CD4-positive, alpha-beta memory T cell (primary cell): ENCODE measurements at regions not wholly inside any gene's neighbourhood (a gene's known extent, or its start where the extent isn't known, plus 50 kb on each side); places are given as distances from the start of the nearest gene placed in this dataset.
"Not testable (repeated sequence)": the region's sequence is repeated elsewhere in the genome, so short reads cannot be mapped to it uniquely, and the experiment has no call there.

Experiments
- CTCF ChIA-PET: fragments of 350-600 bp; sonication (Branson Sonifier 250); formaldehyde crosslinking; loops from one replicate; lab custom pipeline; 2021; ENCODE audit warnings: inconsistent platforms; ENCODE audit not compliant: partially characterized antibody; lab: Charles Lee
- POLR2A ChIA-PET: fragments of 350-600 bp; sonication (Branson Sonifier 250); formaldehyde crosslinking; loops from one replicate; lab custom pipeline; 2021; ENCODE audit not compliant: partially characterized antibody; lab: Charles Lee
- DNase-seq, 5 donors: peaks; one replicate each; pipeline versions ENCODE4 v3.0.0 to v3.0.0-alpha.2; 2020 to 2022; ENCODE audit warnings: mixed read lengths in 1 of 5
- H3K27ac ChIP-seq: one replicate; pipeline ENCODE4 v1.7.0; 2013; ENCODE audit warnings: low read depth, low read length
- H3K27me3 ChIP-seq: 2 replicates; pipeline ENCODE4 v1.7.0; 2013; ENCODE audit warnings: mild to moderate bottlenecking, low read length, moderate library complexity; ENCODE audit not compliant: insufficient read depth
- H3K36me3 ChIP-seq: 2 replicates; pipeline ENCODE4 v1.7.0; 2013; ENCODE audit warnings: mild to moderate bottlenecking, low read length, moderate library complexity; ENCODE audit not compliant: insufficient read depth
- H3K4me1 ChIP-seq: 2 replicates; pipeline ENCODE4 v1.7.0; 2013; ENCODE audit warnings: mild to moderate bottlenecking, low read length, moderate library complexity; ENCODE audit not compliant: insufficient read depth
- H3K4me3 ChIP-seq, 2 donors: one replicate each; pipeline ENCODE4 v1.7.0; 2013; ENCODE audit warnings: low read length in 2 of 2, mild to moderate bottlenecking in 1 of 2
- H3K9me3 ChIP-seq, 2 donors: one replicate each; pipeline ENCODE4 v1.7.0; 2013; ENCODE audit warnings: low read length in 2 of 2, control low read depth in 1 of 2; ENCODE audit not compliant: control insufficient read depth in 1 of 2
- H3K27ac Mint-ChIP-seq, 7 donors: one replicate each; pipeline ENCODE4 v1.8.0; 2020 to 2021; ENCODE audit warnings: mixed read lengths in 7 of 7, mild to moderate bottlenecking in 6 of 7, inconsistent platforms in 3 of 7, moderate library complexity in 3 of 7
- H3K27me3 Mint-ChIP-seq, 2 donors: one replicate each; pipeline ENCODE4 v1.8.0; 2020 to 2021; ENCODE audit warnings: mixed read lengths in 2 of 2
- H3K36me3 Mint-ChIP-seq, 2 donors: one replicate each; pipeline ENCODE4 v1.8.0; 2020 to 2021; ENCODE audit warnings: mixed read lengths in 2 of 2, inconsistent platforms in 1 of 2, mild to moderate bottlenecking in 1 of 2
- H3K4me1 Mint-ChIP-seq, 4 donors: one replicate each; pipeline ENCODE4 v1.8.0; 2020 to 2021; ENCODE audit warnings: mixed read lengths in 4 of 4, mild to moderate bottlenecking in 1 of 4
- H3K4me3 Mint-ChIP-seq, 8 donors: one replicate each; pipeline ENCODE4 v1.8.0; 2020 to 2021; ENCODE audit warnings: mixed read lengths in 8 of 8, mild to moderate bottlenecking in 7 of 8, moderate library complexity in 6 of 8, inconsistent platforms in 3 of 8
- H3K9me3 Mint-ChIP-seq, 8 donors: one replicate each; pipeline ENCODE4 v1.8.0; 2020 to 2021; ENCODE audit warnings: mixed read lengths in 8 of 8, mild to moderate bottlenecking in 5 of 8, inconsistent platforms in 3 of 8, moderate library complexity in 1 of 8
- intact Hi-C: fragments of 100-400 bp; cut with micrococcal nuclease; formaldehyde crosslinking; loops from one replicate; pipeline ENCODE4 v1.15.1; 2023

DNA sequence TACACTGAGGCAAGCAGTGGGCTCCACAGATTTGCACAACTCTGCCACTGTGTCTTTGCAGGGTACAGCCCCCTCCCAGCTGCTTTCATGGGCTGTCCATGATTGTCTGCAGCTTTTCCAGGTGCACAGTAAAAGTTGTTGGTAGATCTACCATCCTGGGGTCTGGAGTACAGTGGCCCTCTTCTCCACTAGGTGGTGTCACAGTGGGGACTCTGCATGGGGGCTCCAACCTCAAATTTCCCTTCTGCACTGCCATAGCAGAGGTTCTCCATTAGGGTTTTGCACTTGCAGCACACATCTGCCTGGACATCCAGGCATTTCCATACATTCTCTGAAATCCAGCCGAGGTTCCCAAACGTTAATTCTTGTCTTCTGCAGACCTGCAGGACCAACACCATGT lies 1002.3 kb downstream of the FAM133A start:
- no peaks in the 10 kb centered on the region for H3K4me1 Mint-ChIP-seq
- no peaks in the 10 kb centered on the region for H3K9me3 ChIP-seq
- H3K36me3 Mint-ChIP-seq = no peaks in the 10 kb centered on the region
- intact Hi-C loops = no loop called here
- no peak overlapping the region for H3K27ac Mint-ChIP-seq
- no peaks in the 10 kb centered on the region for H3K36me3 ChIP-seq
- no peak overlapping the region for H3K4me3 Mint-ChIP-seq
- H3K4me1 ChIP-seq = no peaks in the 10 kb centered on the region
- H3K9me3 Mint-ChIP-seq = peaks cover 0 to 7% (median 1%) of the 10 kb centered on the region in 8 donors
- ChIA-PET CTCF (no interaction called here), POLR2A (no interaction called here)
- H3K4me3 ChIP-seq = no peak overlapping the region
- no peaks in the 10 kb centered on the region for H3K27me3 ChIP-seq
- H3K27me3 Mint-ChIP-seq = no peaks in the 10 kb centered on the region
- DNase-seq = no peak
- H3K27ac ChIP-seq = no peak overlapping the region

DNA sequence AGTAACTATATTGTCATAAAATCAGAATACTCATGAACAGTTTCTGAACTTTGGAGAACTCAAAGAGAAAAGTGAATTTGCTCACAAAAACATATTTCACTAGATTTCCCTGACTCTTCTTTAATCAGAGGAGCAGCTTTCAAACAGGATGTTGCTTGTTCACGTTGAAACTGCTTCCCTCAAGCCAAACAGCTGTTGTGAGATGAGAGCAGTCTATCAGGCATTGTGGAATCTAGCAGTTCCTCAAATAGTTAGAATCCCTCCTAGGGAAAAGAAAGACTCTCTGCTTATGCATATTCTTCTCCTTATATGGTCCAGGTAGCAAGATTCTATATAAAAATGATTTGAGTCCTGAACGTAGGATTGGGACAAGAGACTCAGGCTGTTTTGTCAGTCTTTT lies 1012.1 kb downstream of the FAM133A start:
- no peak overlapping the region for H3K4me3 ChIP-seq
- H3K27me3 ChIP-seq = no peaks in the 10 kb centered on the region
- H3K27ac ChIP-seq = no peak overlapping the region
- Mint-ChIP-seq H3K36me3 (no peaks in the 10 kb centered on the region), H3K9me3 (peaks cover 0 to 3% (median 0%) of the 10 kb centered on the region in 8 donors), H3K4me3 (no peak overlapping the region), H3K4me1 (no peaks in the 10 kb centered on the region), H3K27ac (no peak overlapping the region), H3K27me3 (no peaks in the 10 kb centered on the region)
- ChIA-PET POLR2A (no interaction called here), CTCF (no interaction called here)
- H3K36me3 ChIP-seq = no peaks in the 10 kb centered on the region
- H3K9me3 ChIP-seq = no peaks in the 10 kb centered on the region
- no peaks in the 10 kb centered on the region for H3K4me1 ChIP-seq
- intact Hi-C loops = no loop called here
- no peak for DNase-seq

DNA sequence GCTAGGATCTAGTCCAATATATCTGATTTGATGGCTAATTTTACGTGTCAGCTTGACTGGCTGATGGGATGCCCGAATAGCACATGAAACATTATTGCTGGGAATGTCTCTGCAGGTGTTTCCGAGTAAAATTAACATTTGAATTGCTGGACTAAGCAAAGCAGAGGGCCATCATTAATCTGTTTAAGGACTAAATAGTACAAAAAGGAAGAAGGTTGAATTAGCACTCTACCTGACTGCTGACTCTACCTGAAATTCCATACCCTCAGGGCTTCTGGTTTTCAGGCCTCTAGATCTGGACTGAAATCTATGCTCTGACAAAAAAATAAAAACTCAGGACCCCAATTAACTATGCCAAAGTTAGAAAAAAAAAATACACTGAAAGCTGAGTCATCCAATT lies 1021.9 kb downstream of the FAM133A start:
- no peak overlapping the region for H3K4me3 Mint-ChIP-seq
- H3K4me1 Mint-ChIP-seq = no peaks in the 10 kb centered on the region
- peaks cover 0 to 5% (median 0%) of the 10 kb centered on the region in 8 donors for H3K9me3 Mint-ChIP-seq
- H3K36me3 Mint-ChIP-seq = no peaks in the 10 kb centered on the region
- Histone ChIP-seq H3K27ac (no peak overlapping the region), H3K4me1 (no peaks in the 10 kb centered on the region), H3K9me3 (no peaks in the 10 kb centered on the region), H3K36me3 (no peaks in the 10 kb centered on the region), H3K4me3 (no peak overlapping the region), H3K27me3 (no peaks in the 10 kb centered on the region)
- intact Hi-C loops = no loop called here
- CTCF ChIA-PET = no interaction called here
- POLR2A ChIA-PET = no interaction called here
- no peak overlapping the region for H3K27ac Mint-ChIP-seq
- no peak for DNase-seq
- no peaks in the 10 kb centered on the region for H3K27me3 Mint-ChIP-seq

DNA sequence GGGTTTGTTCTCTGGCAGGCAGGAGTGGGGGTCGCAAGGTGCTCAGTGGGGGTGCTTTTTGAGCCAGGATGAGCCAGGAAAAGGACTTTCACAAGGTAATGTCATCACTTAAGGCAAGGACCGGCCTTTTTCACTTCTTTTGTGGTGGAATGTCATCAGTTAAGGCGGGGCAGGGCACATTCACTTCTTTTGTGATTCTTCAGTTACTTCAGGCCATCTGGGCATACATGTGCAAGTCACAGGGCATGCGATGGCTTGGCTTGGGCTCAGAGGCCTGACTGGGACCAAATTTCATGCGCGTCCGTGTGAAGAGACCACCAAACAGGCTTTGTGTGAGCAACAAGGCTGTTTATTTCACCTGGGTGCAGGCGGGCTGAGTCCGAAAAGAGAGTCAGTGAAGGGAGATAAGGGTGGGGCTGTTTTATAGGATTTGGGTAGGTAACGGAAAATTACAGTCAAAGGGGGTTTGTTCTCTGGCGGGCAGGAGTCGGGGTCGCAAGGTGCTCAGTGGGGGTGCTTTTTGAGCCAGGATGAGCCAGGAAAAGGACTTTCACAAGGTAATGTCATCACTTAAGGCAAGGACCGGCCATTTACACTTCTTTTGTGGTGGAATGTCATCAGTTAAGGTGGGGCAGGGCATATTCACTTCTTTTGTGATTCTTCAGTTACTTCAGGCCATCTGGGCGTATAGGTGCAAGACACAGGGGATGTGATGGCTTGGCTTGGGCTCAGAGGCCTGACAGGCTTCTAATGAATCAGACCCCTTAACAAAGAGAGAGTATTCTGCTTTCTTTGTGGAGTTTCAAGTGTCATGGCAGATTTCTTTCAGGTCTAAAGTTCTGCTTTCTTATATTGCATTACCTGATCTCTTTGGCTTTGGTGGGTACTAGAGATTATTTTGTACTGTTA lies 1030.6 kb downstream of the FAM133A start:
- H3K27ac Mint-ChIP-seq, POLR2A ChIA-PET, H3K4me1 Mint-ChIP-seq, DNase-seq, CTCF ChIA-PET, H3K9me3 ChIP-seq, H3K27me3 ChIP-seq, H3K9me3 Mint-ChIP-seq, H3K27ac ChIP-seq, H3K36me3 Mint-ChIP-seq, intact Hi-C loops, H3K4me3 Mint-ChIP-seq, H3K36me3 ChIP-seq, H3K4me1 ChIP-seq, H3K4me3 ChIP-seq, H3K27me3 Mint-ChIP-seq: not testable (repeated sequence)

DNA sequence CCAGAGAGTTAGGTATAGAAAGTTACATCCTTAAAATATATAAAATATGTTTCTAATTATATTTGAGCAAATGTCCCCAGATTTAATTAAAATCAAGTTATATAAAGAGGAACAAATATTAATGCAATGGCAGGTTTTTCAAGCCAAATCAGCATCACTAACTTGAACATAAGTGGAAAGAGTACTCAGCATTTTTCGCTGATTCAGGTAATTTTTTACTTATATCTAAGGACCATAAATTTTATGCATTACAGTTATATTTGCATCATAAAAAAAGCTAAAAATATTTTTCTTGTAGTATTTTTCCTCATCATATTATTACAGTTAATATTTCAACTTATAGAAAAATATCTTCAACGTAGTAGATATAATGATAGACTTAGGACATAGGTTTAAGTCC lies 1047.4 kb downstream of the FAM133A start:
- intact Hi-C loops = no loop called here
- H3K27ac ChIP-seq = no peak overlapping the region
- POLR2A ChIA-PET = no interaction called here
- Mint-ChIP-seq H3K4me1 (no peaks in the 10 kb centered on the region), H3K9me3 (no peaks in the 10 kb centered on the region), H3K27me3 (no peaks in the 10 kb centered on the region), H3K27ac (no peak overlapping the region), H3K4me3 (no peak overlapping the region), H3K36me3 (no peaks in the 10 kb centered on the region)
- no peaks in the 10 kb centered on the region for H3K4me1 ChIP-seq
- H3K4me3 ChIP-seq = no peak overlapping the region
- DNase-seq = no peak
- CTCF ChIA-PET = no interaction called here
- H3K27me3 ChIP-seq = no peaks in the 10 kb centered on the region
- no peaks in the 10 kb centered on the region for H3K36me3 ChIP-seq
- no peaks in the 10 kb centered on the region for H3K9me3 ChIP-seq

DNA sequence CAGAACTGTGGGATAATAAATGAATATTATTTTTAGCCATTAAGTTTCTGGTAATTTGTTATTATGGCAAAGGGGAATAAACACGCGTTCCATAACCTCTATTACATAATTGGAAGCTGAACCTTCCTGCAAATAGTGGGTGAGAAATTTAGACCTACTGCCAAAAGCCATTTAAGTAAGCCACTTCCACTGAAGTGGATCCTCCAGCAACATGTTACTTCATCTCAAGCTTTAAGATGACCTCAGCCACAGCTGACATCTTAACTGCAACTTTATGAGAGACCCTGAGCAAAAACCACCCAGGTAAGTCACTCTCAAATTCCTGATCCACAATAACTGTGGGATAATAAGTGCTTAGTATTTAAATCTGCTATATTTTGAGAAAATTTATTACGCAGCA lies 1048.6 kb downstream of the FAM133A start:
- ChIA-PET POLR2A (no interaction called here), CTCF (no interaction called here)
- Mint-ChIP-seq H3K27ac (no peak overlapping the region), H3K4me1 (no peaks in the 10 kb centered on the region), H3K36me3 (no peaks in the 10 kb centered on the region), H3K9me3 (no peaks in the 10 kb centered on the region), H3K27me3 (no peaks in the 10 kb centered on the region), H3K4me3 (no peak overlapping the region)
- Histone ChIP-seq H3K4me3 (no peak overlapping the region), H3K27ac (no peak overlapping the region), H3K27me3 (no peaks in the 10 kb centered on the region), H3K36me3 (no peaks in the 10 kb centered on the region), H3K9me3 (no peaks in the 10 kb centered on the region), H3K4me1 (no peaks in the 10 kb centered on the region)
- intact Hi-C loops = no loop called here
- no peak for DNase-seq

DNA sequence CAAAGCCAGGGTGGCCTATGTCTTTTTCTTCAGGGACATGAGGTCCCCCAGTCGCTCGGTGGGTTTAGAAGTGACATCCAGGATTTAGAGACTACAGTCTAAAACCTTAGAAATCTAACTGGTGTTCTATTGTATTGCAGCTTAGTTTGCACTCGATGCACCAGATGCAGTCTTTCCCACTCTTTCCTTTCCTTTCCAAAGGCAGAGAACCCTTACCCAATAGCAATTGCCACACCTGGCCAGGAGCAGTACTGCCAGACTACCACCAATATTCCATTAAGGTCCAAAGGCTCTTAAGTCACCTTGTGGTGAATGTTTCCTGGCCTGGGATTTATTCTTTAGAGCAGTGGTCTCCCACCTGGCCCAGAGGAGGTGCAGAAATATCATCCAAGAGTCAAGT lies 1068.8 kb downstream of the FAM133A start:
- Histone ChIP-seq H3K9me3 (no peaks in the 10 kb centered on the region), H3K27me3 (no peaks in the 10 kb centered on the region), H3K27ac (no peak overlapping the region), H3K4me1 (no peaks in the 10 kb centered on the region), H3K36me3 (no peaks in the 10 kb centered on the region), H3K4me3 (no peak overlapping the region)
- H3K27me3 Mint-ChIP-seq = no peaks in the 10 kb centered on the region
- peaks cover 0 to 16% (median 3%) of the 10 kb centered on the region in 4 donors for H3K4me1 Mint-ChIP-seq
- peaks cover 0 to 8% (median 0%) of the 10 kb centered on the region in 8 donors for H3K9me3 Mint-ChIP-seq
- no peak overlapping the region for H3K27ac Mint-ChIP-seq
- CTCF ChIA-PET = no interaction called here
- DNase-seq = no peak
- POLR2A ChIA-PET = no interaction called here
- H3K4me3 Mint-ChIP-seq = peak overlapping the region in 1 of 8 donors; percentile 5
- no peaks in the 10 kb centered on the region for H3K36me3 Mint-ChIP-seq
- intact Hi-C loops = no loop called here
